ENCODE measurements at regions not wholly inside any gene's neighbourhood (a gene's known extent, or its start where the extent isn't known, plus 50 kb on each side); places are given as distances from the start of the nearest gene placed in this dataset.

DNA sequence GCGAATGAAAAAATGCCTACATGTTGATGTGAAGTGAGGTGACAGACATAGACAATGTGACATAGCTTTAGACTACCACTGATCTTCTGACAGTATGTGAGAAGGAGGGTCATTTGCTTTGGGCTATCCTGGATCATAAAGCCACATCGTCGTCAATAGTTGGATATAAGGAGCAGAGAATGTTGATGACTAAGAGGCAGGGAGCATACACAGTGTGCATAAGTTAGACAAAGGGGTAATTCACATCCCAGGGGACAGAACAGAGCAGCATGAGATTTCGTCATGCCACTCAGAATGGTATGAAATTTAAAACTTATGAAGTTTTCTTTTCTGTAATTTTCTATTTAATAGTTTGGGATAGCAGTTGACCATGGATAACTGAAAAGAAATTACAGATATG lies 403.2 kb downstream of the DSC3 start:
- Histone ChIP-seq H3K4me3 (ENCODE audit: extremely low read depth in 1 of 4, insufficient read depth in 2 of 4, low read depth in 3 of 4, low read length in 4 of 4) (no peak overlapping the region), H3K4ac (replicated peaks; ENCODE audit: insufficient read length, low read depth, low read length) (no peak overlapping the region), H4K91ac (replicated peaks; ENCODE audit: insufficient read length, low read length) (no peak overlapping the region), H3K9me3 (ENCODE audit: insufficient read depth in 2 of 2, low read depth in 1 of 2, low read length in 1 of 2) (no peaks in the 10 kb centered on the region; a peak in 1 of 4 replicates), H2BK5ac (ENCODE audit: low read depth, low read length) (no peak overlapping the region), H3K23ac (ENCODE audit: insufficient read length) (no peak overlapping the region), H4K5ac (ENCODE audit: insufficient read length, low read depth, low read length) (no peak overlapping the region), H3K4me1 (replicated peaks in 1 of 4; ENCODE audit: control insufficient read depth in 3 of 4, insufficient read depth in 4 of 4, low read length in 3 of 4) (no peaks in the 10 kb centered on the region), H2BK15ac (ENCODE audit: low read length) (no peak overlapping the region), H2BK12ac (ENCODE audit: low read depth, low read length) (no peak overlapping the region), H2AFZ (ENCODE audit: low read length) (no peak overlapping the region), H3K4me2 (ENCODE audit: insufficient read depth in 1 of 2, low read depth in 2 of 2, low read length in 2 of 2) (no peak overlapping the region), H3K18ac (ENCODE audit: extremely low read depth, low read length) (no peak overlapping the region), H3K23me2 (ENCODE audit: low read depth, low read length) (no peaks in the 10 kb centered on the region; the same call in 1 of the 2 replicates), H3K79me2 (ENCODE audit: control insufficient read depth in 1 of 2, insufficient read depth in 2 of 2, low read length in 2 of 2) (no peaks in the 10 kb centered on the region), H2AK5ac (ENCODE audit: low read depth, low read length) (no peak overlapping the region), H2BK120ac (replicated peaks; ENCODE audit: low read depth, low read length) (no peak overlapping the region), H3K9ac (replicated peaks in 1 of 4; ENCODE audit: extremely low read depth in 1 of 4, low read depth in 3 of 4, low read length in 3 of 4) (no peak overlapping the region), H3K79me1 (ENCODE audit: low read depth, low read length) (no peaks in the 10 kb centered on the region), H3K36me3 (ENCODE audit: control insufficient read depth in 2 of 4, insufficient read depth in 4 of 4, low read length in 3 of 4) (no peaks in the 10 kb centered on the region), H4K20me1 (replicated peaks in 1 of 2; ENCODE audit: control insufficient read depth in 1 of 2, insufficient read depth in 2 of 2, low read length in 2 of 2) (no peaks in the 10 kb centered on the region), H4K8ac (ENCODE audit: extremely low read depth, insufficient read depth, low read length) (no peak overlapping the region), H3K27ac (ENCODE audit: low read depth, low read length) (no peak overlapping the region), H3K56ac (replicated peaks; ENCODE audit: insufficient read length, low read depth, low read length) (no peak overlapping the region), H3K14ac (ENCODE audit: insufficient read length) (no peak overlapping the region), H3K27me3 (replicated peaks in 1 of 4; ENCODE audit: control insufficient read depth in 3 of 4, extremely low read depth in 1 of 4, insufficient read depth in 3 of 4, low read length in 3 of 4) (no peaks in the 10 kb centered on the region), H2BK20ac (ENCODE audit: low read length) (no peak overlapping the region)
- DNase-seq (ENCODE audit: low read depth in 1 of 2, low spot score in 2 of 2) = no peak
- WGBS, 2 experiments (ENCODE audit: extremely low coverage in 1 of 2, insufficient coverage in 1 of 2, insufficient read length in 1 of 2, insufficient replicate concordance in 2 of 2, low coverage in 1 of 2, low lambda C conversion rate in 2 of 2, missing lambda C conversion rate in 1 of 2) = 93% methylated on average over 4 of the region's 4 CpGs; no CpG with 5 or more reads in 1 of the 2 experiments
- ChIA-PET CTCF (ENCODE audit: partially characterized antibody) (interaction anchor here (1.4 kb wide), 2 partner anchors 11 to 73 kb away, joined by 3 read pairs; no protein-coding TSS in a partner anchor), POLR2A (ENCODE audit: partially characterized antibody) (no interaction called here)
- FAIRE-seq = no peak
- TF ChIP-seq, protein P1, sequence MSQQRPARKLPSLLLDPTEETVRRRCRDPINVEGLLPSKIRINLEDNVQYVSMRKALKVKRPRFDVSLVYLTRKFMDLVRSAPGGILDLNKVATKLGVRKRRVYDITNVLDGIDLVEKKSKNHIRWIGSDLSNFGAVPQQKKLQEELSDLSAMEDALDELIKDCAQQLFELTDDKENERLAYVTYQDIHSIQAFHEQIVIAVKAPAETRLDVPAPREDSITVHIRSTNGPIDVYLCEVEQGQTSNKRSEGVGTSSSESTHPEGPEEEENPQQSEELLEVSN (IDR thresholded peaks at IDR 0.05) = no peak
- no peak for TF ChIP-seq CBX8 (IDR thresholded peaks at IDR 0.05; ENCODE audit: borderline replicate concordance, low read depth, low read length)
- TF ChIP-seq ATF2 (IDR thresholded peaks at IDR 0.05; ENCODE audit: low read length) = no peak
- no peak for TF ChIP-seq RAD21 (IDR thresholded peaks at IDR 0.05 in 1 of 2, conservative IDR thresholded peaks at IDR 0.05 in 1 of 2; ENCODE audit: low read depth in 2 of 2, low read length in 2 of 2)
- no peak for TF ChIP-seq POLR2A (IDR thresholded peaks at IDR 0.05; ENCODE audit: control extremely low read depth in 1 of 2, low read depth in 2 of 2, low read length in 2 of 2)
- no peak for TF ChIP-seq JUN (IDR thresholded peaks at IDR 0.05; ENCODE audit: low read depth, low read length)
- TF ChIP-seq USF2 (IDR thresholded peaks at IDR 0.05; ENCODE audit: low read length) = no peak
- TF ChIP-seq CEBPB (IDR thresholded peaks at IDR 0.05; ENCODE audit: low read depth, low read length) = no peak
- TF ChIP-seq GTF2F1 (IDR thresholded peaks at IDR 0.05; ENCODE audit: borderline replicate concordance, low read depth, low read length) = no peak
- TF ChIP-seq TAF7 (optimal IDR thresholded peaks at IDR 0.05; ENCODE audit: borderline replicate concordance, low read depth, low read length) = no peak
- TF ChIP-seq RBBP5 (IDR thresholded peaks at IDR 0.05; ENCODE audit: borderline replicate concordance, low read depth, low read length) = no peak
